ENCODE measurements at regions not wholly inside any gene's neighbourhood (a gene's known extent, or its start where the extent isn't known, plus 50 kb on each side); places are given as distances from the start of the nearest gene placed in this dataset.
A peak's percentile ranks its signal among the peaks of the same experiment; 100 is the strongest.

GRCh38 chr20:22466447-22467171 lies 117.8 kb downstream of the FOXA2 start (continued):
- no peak for TF ChIP-seq CEBPZ (IDR thresholded peaks at IDR 0.05; ENCODE audit: low read length)
- no peak for TF ChIP-seq ZMYM2 (CRISPR knock-in tag; IDR thresholded peaks at IDR 0.05)
- TF ChIP-seq DPF2 (CRISPR knock-in tag; IDR thresholded peaks at IDR 0.05; ENCODE audit: borderline replicate concordance, low read depth): 0 out of 2 replicates have a peak, but pooled peaks have one; percentile 3
- no peak for TF ChIP-seq PHF5A (CRISPR knock-in tag; IDR thresholded peaks at IDR 0.05; ENCODE audit: low read depth, unreplicated experiment)
- no peak for TF ChIP-seq ZNF609 (CRISPR knock-in tag; IDR thresholded peaks at IDR 0.05; ENCODE audit: borderline replicate concordance)
- no peak for TF ChIP-seq NFATC3 (CRISPR knock-in tag; IDR thresholded peaks at IDR 0.05)
- TF ChIP-seq SP1 (IDR thresholded peaks at IDR 0.05): no peak
- no peak for TF ChIP-seq SP1 (CRISPR knock-in tag; IDR thresholded peaks at IDR 0.05)
- TF ChIP-seq ATF5 (CRISPR knock-in tag; IDR thresholded peaks at IDR 0.05; ENCODE audit: low read depth): no peak
- TF ChIP-seq GPBP1L1 (CRISPR knock-in tag; IDR thresholded peaks at IDR 0.05): no peak
- TF ChIP-seq HDAC1 (CRISPR knock-in tag; IDR thresholded peaks at IDR 0.05): peak; percentile 31
- TF ChIP-seq ZNF850 (CRISPR knock-in tag; conservative IDR thresholded peaks at IDR 0.05): no peak
- no peak for TF ChIP-seq ZNF556 (CRISPR knock-in tag; IDR thresholded peaks at IDR 0.05; ENCODE audit: borderline replicate concordance)
- no peak for TF ChIP-seq SSRP1 (CRISPR knock-in tag; IDR thresholded peaks at IDR 0.05)
- TF ChIP-seq ZNF580 (CRISPR knock-in tag; IDR thresholded peaks at IDR 0.05; ENCODE audit: borderline replicate concordance, low read depth): 0 out of 2 replicates have a peak, but pooled peaks have one; percentile 15
- TF ChIP-seq ZNF431 (CRISPR knock-in tag; IDR thresholded peaks at IDR 0.05; ENCODE audit: borderline replicate concordance, low read depth): no peak
- no peak for TF ChIP-seq GLI4 (CRISPR knock-in tag; IDR thresholded peaks at IDR 0.05; ENCODE audit: borderline replicate concordance)
- TF ChIP-seq SOX5 (CRISPR knock-in tag; IDR thresholded peaks at IDR 0.05; ENCODE audit: borderline replicate concordance): peak; percentile 88; the same call in 1 of the 2 replicates
- no peak for TF ChIP-seq HHEX (CRISPR knock-in tag; IDR thresholded peaks at IDR 0.05)
- no peak for TF ChIP-seq ARID2 (CRISPR knock-in tag; IDR thresholded peaks at IDR 0.05; ENCODE audit: borderline replicate concordance)

Data from HepG2 (cell line).